Loucy (cell line): ENCODE measurements at regions not wholly inside any gene's neighbourhood (a gene's known extent, or its start where the extent isn't known, plus 50 kb on each side); places are given as distances from the start of the nearest gene placed in this dataset.

Source experiments
- H2AFZ ChIP-seq: fragments of 200-600 bp; sonication (generic); 2 replicates; pipeline ENCODE4 v1.6.0; 2016; ENCODE audit warnings: antibody characterized with exemption, mild to moderate bottlenecking, low read length, moderate library complexity
- H3F3A ChIP-seq: fragments of 200-600 bp; 2 replicates; pipeline ENCODE4 v1.6.0; 2016; ENCODE audit warnings: antibody characterized with exemption, low read depth, mild to moderate bottlenecking
- H3K27me3 ChIP-seq: fragments of 200-600 bp; sonication (generic); 2 replicates; pipeline ENCODE4 v1.6.1; 2014; ENCODE audit warnings: low read length, mild to moderate bottlenecking; ENCODE audit not compliant: insufficient read depth, poor library complexity, severe bottlenecking
- H3K36me3 ChIP-seq: fragments of 200-600 bp; sonication (generic); 2 replicates; pipeline ENCODE4 v1.6.1; 2016; ENCODE audit warnings: low read length; ENCODE audit not compliant: insufficient read depth
- H3K4me1 ChIP-seq: fragments of 200-600 bp; sonication (generic); 2 replicates; pipeline ENCODE4 v1.5.1; 2014; ENCODE audit warnings: low read length, mild to moderate bottlenecking; ENCODE audit not compliant: insufficient read depth, poor library complexity, severe bottlenecking
- H3K4me2 ChIP-seq: fragments of 200-600 bp; sonication (generic); 2 replicates; pipeline ENCODE4 v1.6.0; 2014; ENCODE audit warnings: antibody characterized with exemption, low read length, low read depth, mild to moderate bottlenecking; ENCODE audit not compliant: poor library complexity, severe bottlenecking
- H3K4me3 ChIP-seq: fragments of 200-600 bp; sonication (generic); 2 replicates; pipeline ENCODE4 v1.5.1; 2014; ENCODE audit warnings: low read length, mild to moderate bottlenecking, mixed read lengths; ENCODE audit not compliant: poor library complexity, severe bottlenecking
- H3K79me2 ChIP-seq: fragments of 200-600 bp; sonication (generic); 2 replicates; pipeline ENCODE4 v1.6.1; 2014; ENCODE audit warnings: low read length; ENCODE audit not compliant: insufficient read depth
- H3K9ac ChIP-seq: fragments of 200-600 bp; sonication (generic); 2 replicates; pipeline ENCODE4 v1.6.0; 2014; ENCODE audit warnings: mild to moderate bottlenecking, low read depth, low read length, moderate library complexity; ENCODE audit not compliant: poor library complexity, severe bottlenecking
- H3K9me2 ChIP-seq: fragments of 200-600 bp; sonication (generic); replicated peaks from 2 replicates; pipeline ENCODE4 v1.6.1; 2016; ENCODE audit warnings: low read depth, low read length, mixed read lengths
- H3K9me3 ChIP-seq: fragments of 200-600 bp; sonication (generic); 2 replicates; pipeline ENCODE4 v1.6.1; 2014; ENCODE audit warnings: mild to moderate bottlenecking, antibody characterized with exemption, low read length, low read depth; ENCODE audit not compliant: insufficient read depth
- H4K20me1 ChIP-seq: fragments of 200-600 bp; sonication (generic); 2 replicates; pipeline ENCODE4 v1.6.0; 2014; ENCODE audit warnings: antibody characterized with exemption, low read length, mild to moderate bottlenecking; ENCODE audit not compliant: insufficient read depth, poor library complexity, severe bottlenecking
- CTCF ChIP-seq: fragments of 200-600 bp; sonication (generic); conservative IDR thresholded peaks from 2 replicates; pipeline ENCODE4 v1.5.1; 2014; ENCODE audit warnings: mild to moderate bottlenecking, antibody characterized with exemption, low read length
- EZH2phosphoT487 ChIP-seq: fragments of 200-600 bp; IDR thresholded peaks from 2 replicates; pipeline ENCODE4 v1.6.1; 2018; ENCODE audit warnings: antibody characterized with exemption, mild to moderate bottlenecking, moderate library complexity, borderline replicate concordance

GRCh38 chr5:155481182-155481581 lies 467.6 kb downstream of the KIF4B start:
- H3K9ac ChIP-seq: no peak overlapping the region
- H3K79me2 ChIP-seq: no peaks in the 10 kb centered on the region
- no peaks in the 10 kb centered on the region for H3K27me3 ChIP-seq
- H3K4me2 ChIP-seq: no peak overlapping the region
- H3K9me2 ChIP-seq: no peaks in the 10 kb centered on the region
- no peaks in the 10 kb centered on the region for H3K4me1 ChIP-seq
- no peaks in the 10 kb centered on the region for H4K20me1 ChIP-seq
- H3K4me3 ChIP-seq: no peak overlapping the region
- no peak overlapping the region for H2AFZ ChIP-seq
- no peaks in the 10 kb centered on the region for H3K36me3 ChIP-seq
- no peaks in the 10 kb centered on the region for H3F3A ChIP-seq
- TF ChIP-seq CTCF: no peak
- TF ChIP-seq EZH2phosphoT487: no peak
- no peaks in the 10 kb centered on the region for H3K9me3 ChIP-seq

GRCh38 chr5:155482428-155482827 lies 468.9 kb downstream of the KIF4B start:
- no peaks in the 10 kb centered on the region for H3K27me3 ChIP-seq
- no peak for TF ChIP-seq EZH2phosphoT487
- TF ChIP-seq CTCF: no peak
- no peaks in the 10 kb centered on the region for H4K20me1 ChIP-seq
- H3K79me2 ChIP-seq: no peaks in the 10 kb centered on the region
- H2AFZ ChIP-seq: no peak overlapping the region
- H3K4me1 ChIP-seq: no peaks in the 10 kb centered on the region
- no peak overlapping the region for H3K4me2 ChIP-seq
- no peaks in the 10 kb centered on the region for H3K9me2 ChIP-seq
- no peaks in the 10 kb centered on the region for H3F3A ChIP-seq
- H3K4me3 ChIP-seq: no peak overlapping the region
- H3K36me3 ChIP-seq: no peaks in the 10 kb centered on the region
- H3K9ac ChIP-seq: no peak overlapping the region
- H3K9me3 ChIP-seq: no peaks in the 10 kb centered on the region

GRCh38 chr5:155485386-155485785 lies 471.8 kb downstream of the KIF4B start:
- Histone ChIP-seq H3K4me3 (no peak overlapping the region), H3K9ac (no peak overlapping the region), H3K4me2 (no peak overlapping the region), H2AFZ (no peak overlapping the region), H3K79me2 (no peaks in the 10 kb centered on the region), H3K4me1 (no peaks in the 10 kb centered on the region), H3K36me3 (no peaks in the 10 kb centered on the region), H3K27me3 (no peaks in the 10 kb centered on the region), H3F3A (no peaks in the 10 kb centered on the region), H3K9me3 (no peaks in the 10 kb centered on the region), H4K20me1 (no peaks in the 10 kb centered on the region), H3K9me2 (no peaks in the 10 kb centered on the region)
- TF ChIP-seq EZH2phosphoT487 (no peak), CTCF (no peak)
